HCEC 1CT (cell line): ENCODE measurements at regions not wholly inside any gene's neighbourhood (a gene's known extent, or its start where the extent isn't known, plus 50 kb on each side); places are given as distances from the start of the nearest gene placed in this dataset.
"Not testable (repeated sequence)": the region's sequence is repeated elsewhere in the genome, so short reads cannot be mapped to it uniquely, and the experiment has no call there.

Experiments
- DNase-seq: peaks from one replicate; pipeline ENCODE4 v3.0.0-alpha.2; 2017

DNA sequence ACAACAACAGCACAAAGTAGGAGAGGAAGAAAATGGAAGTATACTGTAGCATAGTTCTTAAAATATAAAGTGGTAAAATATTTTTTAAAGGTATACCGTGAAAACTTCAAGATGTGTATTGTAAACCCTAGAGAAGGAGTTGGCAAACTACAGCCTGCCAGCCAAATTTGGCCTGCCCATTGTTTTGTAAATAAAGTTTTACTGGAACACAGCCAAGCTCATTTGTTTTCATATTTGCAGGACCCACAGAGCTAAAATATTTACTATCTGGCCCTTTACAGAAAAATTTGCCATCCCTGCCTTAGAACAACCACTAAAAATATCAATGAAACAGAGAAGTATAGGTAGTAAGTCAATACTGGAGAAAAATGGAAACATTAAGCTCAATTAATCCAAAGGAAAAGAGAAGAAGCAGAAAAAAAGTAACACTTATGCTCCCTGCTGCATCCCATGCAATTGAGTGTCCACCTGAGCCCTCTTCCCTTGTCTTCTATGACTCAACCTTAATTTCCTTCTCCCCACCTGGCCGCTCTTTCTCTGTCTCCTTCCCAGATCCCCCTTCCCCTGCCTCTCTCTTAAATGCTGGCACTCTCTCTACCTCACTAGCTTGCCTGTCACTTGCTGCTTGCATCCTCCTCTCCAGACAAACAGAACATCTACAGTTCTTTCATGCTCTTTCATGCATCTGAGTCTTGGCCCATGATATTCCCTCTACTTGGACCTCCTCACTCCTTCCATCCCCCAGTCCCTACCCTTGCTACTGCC, 50.6 kb upstream of the FER start:
- DNase-seq = no peak

DNA sequence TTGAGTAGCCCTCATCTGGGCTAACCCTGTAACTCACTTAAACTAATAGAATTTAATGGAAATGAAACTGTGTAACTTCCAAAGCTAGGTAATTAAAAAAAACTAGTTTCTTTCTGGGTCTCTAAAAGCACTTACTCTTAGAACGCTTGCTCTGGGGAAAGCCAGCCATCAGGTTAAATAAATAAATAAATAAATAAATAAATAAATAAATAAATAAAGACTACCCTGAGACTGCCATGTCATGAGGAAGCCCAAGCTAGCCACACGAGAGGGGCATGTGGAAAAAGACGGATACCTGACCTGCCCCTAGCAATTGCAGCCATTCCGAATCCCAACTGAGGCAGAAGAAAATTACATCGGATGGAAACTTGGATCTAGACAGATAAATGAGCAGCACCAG, 51.3 kb upstream of the FER start:
- DNase-seq = no peak

DNA sequence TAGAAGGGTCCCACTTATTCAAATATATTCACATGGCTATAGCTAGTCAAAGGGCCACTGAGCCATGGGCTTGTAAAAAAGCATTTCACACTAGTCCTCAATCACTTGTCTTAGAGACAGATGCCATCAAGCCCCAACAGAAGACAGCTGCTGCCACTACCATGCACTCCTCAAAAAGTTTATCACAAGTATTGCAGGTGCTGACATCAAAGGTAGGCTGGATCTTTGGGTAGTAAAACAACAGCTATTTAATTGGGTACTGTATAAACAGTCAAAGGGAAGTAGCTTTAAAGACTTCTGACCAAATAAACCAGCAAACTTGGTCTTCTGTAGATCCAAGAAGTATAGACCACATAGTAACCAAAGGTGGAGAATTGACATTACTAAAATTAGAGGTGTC, 59.2 kb upstream of the FER start:
- DNase-seq = no peak

DNA sequence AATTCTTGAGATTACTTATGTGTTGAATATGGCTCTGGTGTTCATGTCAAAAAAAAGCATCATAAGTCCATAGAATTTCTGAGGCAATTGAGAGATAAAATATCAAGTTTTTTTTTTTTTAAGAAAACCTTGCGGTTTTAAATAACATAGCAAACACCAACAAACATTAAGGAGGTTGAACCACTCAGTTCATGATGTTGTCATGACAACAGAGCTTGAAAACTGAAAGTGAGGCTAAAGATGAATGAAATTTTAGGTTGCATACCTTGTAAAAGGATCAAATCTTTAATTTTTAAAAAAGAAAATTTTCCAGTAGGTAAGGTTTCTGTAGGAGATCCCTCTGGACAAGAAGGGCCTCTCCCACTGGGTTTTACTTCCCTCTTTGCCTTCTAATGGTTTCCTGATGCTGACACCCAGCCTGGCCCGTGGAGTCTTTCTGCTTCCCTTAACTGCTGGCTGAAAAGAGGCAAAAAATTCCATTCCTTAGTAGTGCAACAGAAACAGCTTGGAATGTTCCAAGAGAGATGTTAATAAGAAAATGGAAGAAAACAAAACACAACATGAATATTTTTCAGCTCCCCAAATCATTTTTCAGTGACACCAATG, 60.0 kb upstream of the FER start:
- DNase-seq = no peak

DNA sequence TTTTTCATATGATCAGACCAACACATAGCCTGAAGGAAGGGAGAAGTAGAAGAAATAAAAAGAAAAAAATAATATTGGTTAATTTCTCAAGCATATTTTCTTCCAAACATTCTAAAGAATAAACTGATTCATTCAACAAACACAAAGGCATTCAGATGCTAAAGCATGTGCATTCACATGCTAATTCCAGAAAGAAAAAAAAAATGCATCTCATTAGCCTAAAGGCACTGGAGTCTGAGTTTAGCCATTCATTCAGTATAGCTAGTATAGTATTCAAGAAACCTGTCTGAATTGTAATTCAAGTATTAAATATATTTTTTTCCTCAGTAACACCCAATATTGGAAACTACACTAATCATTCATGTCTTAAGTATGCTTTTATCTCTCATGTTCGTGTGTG, 61.0 kb upstream of the FER start:
- DNase-seq = no peak

DNA sequence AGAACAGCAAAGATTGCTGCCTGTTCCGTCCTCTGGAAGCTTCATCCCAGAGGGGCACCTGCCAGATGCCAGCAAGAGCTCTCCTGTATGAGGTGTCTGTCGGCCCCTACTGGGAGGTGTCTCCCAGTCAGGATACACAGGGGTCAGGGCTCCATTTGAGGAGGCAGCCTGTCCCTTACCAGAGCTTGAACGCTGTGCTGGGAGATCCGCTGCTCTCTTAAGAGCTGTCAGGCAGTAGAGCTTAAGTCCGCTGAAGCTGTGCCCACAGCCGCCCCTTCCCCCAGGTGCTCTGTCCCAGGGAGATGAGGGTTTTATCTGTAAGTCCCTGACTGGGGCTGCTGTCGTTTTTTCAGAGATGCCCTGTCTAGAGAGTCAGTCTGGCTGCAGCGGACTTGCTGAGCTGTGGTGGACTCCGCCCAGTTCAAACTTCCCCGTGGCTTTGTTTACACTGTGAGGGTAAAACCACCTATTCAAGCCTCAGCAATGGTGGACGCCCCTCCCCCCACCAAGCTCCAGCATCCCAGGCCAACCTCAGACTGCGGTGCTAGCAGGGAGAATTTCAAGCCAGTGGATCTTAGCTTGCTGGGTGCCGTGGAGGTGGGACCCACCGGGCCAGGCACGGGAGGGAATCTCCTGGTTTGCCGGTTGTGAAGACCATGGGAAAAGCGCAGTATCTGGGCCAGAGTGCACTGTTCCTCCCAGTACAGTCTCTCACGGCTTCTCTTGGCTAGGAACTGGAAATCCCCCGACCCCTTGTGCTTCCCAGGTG, 62.1 kb upstream of the FER start:
- not testable (repeated sequence) for DNase-seq

DNA sequence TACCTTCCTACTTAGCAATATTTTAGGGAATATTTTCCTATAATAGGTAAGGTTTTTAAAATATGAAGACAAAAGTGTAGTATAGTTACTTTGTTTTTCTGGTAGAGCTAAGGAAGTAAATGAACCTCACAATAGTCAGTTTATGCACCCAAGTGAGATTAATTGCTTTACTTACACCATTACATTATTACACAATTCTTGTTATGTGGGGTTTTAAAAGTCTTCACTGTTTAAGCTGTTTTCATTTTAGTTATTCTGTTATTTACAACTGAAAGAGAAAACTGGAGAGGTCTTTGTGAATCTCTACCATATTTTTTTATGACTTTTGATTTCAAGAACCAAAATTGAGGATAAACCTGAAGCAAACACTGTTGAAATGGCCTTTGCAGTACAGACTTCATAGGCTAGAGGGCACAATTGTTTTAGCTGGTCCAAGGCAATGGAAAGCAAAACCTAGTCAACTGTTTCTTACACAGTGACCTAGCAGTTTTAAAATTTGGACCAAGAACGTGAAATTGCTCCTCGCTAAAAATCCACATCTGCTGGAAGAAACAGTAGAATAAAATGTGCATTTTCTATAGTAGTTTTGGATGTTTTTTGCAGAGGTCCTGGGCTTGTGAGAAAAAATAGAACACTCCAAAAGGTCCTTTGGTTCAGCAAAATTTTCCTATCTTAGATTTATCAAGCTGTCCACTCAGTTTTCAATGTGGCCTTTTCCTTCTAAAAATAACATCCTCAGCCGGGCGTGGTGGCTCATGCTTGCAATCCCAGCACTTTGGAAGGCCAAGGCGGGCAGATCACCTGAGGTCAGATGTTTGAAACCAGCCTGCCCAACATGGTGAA, 66.4 kb upstream of the FER start:
- DNase-seq = peak; percentile 77

DNA sequence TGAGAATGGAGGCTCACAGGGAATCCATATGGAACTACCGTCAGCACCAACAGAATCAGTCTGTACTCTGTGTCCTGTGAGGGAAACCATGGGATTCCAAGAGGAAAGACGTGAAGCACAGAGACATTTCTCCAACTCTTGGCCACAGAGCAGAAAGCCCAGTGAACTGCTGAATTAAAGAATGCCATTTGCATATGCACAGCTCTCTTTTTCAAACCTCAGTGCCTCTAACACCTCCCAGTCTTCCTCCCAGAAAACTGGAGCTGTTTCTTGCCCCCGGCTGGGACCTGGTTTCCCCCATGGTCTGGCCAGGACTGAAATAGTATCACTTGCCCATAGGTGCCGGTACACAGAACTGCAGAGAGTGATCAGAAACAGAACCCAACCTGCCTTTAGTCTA, 69.6 kb upstream of the FER start:
- DNase-seq = no peak

DNA sequence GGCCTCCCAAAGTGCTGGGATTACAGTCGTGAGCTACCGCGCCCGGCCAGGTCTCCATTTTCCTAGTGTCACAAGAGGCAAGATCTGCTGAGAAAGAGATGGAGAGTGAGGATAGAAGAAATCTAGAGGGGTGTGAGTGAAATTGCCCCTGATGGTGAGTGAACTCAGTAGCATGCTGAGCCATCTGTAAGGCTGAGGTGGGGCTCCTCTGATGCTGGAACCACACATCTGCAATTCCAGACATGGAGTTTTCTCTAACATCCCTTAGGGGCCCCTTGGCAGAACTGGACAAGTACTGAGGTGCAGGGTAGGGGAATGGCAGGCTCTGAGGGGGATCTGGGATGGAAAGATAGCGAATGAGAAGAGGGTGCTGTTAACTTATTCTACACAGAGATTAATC, 72.0 kb upstream of the FER start:
- no peak for DNase-seq

DNA sequence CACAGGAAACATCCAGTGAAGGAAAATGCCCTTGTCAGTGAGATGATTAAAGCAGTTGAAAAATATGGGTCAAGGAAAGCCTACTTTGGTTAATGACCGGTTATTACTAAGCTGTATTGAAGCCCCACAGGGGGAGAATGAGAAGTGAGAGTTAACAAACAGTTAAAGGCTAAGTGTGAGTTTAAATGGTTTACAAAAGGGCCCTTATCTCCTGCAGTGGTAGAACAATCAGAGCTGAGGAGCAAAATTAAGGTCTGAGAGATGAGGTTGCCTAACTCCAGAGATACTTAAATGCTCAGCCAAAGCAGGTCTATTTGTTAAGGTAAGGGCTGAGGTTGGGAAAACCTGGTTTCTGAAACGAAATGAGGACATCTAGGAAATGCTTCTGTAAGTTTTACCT, 75.1 kb upstream of the FER start:
- no peak for DNase-seq

DNA sequence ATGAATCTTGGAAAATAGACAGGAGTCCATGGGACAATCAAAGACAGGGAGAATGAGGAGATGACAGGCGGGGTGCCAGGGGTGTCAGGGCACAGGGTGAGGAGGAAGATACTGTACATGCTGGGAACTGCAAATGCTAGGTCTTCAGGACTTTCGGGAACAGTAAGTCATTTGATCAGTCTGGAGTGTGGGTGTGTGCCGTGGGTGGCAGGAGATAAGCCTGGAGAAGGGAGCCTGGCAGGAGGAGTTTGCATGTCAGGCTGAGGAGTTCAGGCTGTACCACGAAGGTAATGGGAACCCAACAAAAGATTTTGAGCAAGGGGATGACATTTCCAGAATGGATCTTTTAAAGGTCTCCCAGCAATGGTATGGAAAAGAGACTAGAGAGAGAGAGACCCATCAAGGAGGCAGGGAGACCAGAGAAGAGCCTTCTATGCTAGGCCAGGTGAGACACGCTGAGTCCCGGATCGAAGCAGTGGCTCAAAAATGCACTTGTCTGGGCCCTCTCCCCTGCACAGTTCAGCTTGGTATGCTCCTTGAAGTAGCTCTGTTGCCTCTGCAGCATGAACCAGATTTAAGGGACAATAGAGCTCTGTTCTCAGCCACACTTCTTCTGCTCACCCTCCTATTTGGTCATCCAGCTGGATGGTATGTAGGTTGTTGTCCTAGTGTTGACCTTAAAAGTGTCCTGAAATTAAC, 77.0 kb upstream of the FER start:
- no peak for DNase-seq

DNA sequence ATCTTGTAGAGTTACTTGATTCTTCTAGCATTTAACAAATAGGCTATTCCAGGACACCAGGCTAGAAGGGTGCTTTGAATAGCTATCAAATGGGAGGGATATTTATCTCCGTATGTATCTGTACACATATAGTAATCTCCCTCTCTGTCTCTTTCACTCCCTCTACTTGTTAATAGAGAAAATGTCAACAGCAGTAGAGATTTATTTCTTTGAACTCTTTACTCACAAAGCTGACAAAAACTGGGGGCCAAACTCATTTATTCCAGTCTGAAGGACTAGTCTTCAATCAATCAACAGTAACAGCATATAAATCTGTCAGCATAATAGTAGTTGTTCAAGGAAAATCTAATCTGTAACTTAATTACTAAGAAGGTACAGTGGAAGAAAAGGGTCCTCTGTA, 78.2 kb upstream of the FER start:
- DNase-seq = no peak

DNA sequence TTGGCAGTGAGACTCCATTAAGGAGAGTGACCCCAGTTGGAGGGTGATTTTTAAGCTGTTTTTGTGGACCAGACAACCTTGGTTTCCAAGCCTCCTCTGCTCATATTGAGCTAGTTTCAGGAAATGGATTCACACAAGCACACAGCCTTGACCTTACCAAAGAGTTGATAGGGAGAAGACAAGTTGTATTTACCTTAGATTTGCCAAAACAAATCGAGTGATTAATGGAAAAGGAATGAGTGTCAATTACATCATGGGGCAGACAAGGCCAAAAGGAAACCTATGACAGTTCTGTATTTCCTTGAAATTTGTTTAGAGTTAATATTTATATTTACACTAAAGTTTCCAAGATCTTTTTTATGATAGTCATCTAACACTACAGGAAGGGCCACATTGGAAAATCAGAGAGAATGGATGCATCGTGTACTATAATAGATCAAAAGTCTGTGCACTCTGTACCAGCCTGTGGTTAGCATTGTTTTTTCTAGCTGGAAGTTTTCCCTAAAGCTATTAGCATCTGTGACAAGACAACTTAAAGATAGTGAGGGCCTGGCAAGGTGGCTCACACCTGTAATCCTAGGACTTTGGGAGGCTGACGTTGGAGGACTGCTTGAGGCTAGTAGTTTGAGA, 86.0 kb upstream of the FER start:
- peak; percentile 66 for DNase-seq

DNA sequence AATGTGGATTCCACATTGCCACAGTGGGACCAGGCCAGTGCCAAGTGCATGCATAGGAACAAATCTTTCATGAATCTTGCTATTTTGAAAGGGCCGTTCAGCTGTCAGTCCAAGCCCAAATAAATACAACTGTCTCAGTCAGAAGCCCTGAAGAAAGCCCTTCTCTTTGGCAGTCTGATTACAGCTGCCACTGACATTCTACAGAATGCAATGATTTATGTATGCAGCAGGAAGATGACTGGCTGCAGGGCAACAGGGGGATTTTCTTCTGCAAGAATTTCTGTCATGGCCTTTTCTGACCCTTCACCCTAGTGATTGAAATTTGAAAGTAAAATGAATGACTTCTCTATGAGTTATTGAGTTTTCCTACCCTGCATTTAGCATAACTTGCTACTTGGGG, 86.7 kb upstream of the FER start:
- no peak for DNase-seq

DNA sequence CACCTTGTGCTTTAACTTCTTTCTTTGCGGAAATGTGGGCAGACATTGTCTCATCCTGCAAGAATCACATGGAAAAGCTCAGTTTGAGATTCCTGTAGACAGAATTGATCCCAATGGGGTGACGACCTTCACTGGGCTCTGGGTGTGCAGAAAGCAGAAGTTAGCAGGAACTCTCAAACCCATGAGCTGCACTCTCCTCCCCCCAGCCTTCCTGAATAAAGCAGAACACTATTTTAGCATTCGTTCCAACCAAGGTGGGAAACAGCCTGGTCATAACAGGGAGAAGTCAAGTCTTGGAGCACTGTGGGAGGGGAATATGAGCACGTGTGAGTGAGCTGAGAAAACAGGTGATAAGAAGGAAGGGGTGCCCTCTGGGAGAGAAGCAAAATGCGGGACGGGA, 87.4 kb upstream of the FER start:
- DNase-seq = no peak

DNA sequence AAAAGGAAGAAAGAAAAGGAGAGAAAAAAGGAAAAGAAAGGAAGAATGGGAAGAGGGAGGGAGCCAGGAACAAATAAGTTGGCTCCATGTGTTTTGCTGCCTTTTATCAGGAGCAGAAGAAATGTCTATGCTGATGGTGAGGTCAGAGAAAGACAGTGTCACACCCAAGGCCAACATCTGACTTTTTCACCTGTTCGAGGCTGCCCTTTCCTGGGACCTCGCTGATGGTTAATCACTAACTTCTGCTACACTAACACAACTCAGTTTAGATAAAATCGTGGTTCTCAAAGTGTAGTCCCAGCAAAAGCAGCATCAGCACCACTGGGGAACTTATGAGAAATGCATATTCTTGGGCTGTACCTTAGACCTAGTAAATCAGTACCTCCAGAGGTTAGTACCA, 88.2 kb upstream of the FER start:
- DNase-seq = no peak

DNA sequence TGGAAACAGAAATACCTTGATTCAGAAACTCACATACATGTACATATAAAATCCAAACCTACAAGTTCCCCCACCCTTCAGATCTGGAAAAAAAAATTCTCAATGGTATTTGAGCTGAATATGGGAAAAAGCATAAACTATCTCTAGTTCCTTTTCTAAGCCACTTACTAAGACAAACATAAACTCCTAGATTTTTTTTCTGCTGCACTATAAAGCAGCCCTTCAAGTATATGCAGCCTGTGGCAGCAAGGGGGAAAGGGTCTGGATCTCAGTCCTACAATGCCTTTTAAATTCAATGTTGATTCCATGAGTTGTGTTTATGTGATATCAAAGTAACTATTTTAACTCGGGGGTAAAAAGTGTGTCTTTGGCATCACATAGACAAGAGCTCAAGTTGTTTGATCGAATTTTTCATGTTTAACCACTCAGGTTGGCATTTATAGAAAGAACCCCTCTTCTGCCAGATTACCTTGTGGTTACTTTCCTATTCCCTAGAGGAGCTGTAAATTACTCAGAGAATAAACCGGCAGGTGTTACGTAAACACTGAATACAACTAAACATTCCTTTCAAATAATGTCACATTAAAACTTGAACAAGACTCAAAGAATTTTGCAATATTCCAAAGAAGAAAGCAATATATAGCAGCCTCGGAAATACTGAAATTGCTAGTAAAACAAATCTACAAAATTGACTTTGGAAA, 91.8 kb upstream of the FER start:
- DNase-seq = peak; percentile 81

DNA sequence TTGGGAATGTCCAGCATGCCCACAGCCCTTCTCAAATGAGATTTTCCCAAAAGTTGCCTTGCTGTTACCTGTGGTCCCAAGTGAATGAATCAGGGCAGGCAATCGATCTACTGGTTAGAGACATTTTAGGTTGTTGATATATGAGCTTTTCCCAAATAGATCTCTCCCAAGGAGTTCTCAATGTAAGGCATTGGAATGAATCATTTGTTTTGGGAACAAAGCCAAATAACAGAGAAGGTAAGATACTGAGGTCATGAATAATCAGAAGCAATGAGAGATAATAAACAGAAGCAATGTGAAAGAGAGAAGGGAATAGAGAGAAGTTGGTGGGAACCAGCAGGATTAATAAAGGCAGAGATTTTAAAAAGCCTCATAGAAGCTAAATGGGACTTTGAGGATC, 93.6 kb upstream of the FER start:
- peak; percentile 64 for DNase-seq

DNA sequence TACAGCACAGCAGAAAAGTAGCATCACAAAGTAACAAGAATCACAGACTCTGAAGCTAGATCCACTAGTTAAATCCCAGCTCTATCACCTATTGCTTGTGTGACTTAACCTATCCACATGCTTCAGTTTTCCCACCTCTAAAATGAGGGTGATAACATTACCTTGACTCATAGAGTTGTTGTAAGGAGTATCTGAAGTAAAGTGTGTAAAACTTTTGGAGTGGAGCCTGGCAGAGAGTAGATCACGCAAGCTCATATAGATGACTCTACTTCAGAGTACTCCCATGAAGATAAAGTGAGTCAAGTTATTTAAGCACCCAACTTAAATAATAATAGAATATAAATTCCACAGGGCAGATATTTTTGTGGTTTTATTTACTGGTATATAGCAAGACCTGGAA, 94.5 kb upstream of the FER start:
- DNase-seq = no peak

DNA sequence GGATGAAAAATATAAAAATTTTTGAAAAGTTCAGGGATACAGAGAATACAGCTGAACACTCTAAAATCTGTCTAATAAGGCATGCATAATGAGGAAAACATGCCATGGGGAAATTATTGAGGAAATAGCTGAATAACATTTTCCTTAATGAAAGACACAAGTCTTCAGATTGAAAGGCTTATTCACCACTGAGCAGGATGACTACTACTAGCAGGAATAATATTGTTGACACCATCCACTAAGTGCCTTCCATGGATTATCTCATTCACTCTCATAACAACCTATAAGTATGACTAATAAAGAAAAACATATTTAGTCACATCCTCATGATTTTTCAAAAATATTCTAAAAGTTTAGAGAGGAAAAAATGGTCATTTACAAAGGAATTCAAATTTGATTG, 96.7 kb upstream of the FER start:
- peak; percentile 93 for DNase-seq

DNA sequence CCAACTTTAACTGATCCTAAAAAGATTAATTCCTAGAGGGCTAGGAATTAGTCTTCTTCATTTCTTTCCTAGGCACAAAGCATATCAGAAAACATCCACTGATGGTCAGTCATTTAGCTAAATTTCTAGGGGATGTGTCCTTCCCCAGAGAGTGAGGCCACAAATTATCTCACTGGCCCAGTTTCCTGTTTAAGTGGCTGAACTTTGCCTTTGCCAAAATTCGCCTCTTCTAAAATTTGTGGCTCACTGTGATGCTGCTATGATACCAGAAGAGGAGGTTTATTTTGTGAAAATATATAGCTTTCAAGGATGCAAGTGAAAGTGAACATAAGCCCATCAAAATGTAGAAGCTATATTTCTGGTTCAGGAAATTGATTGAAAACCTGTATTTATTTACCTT, 98.1 kb upstream of the FER start:
- no peak for DNase-seq

DNA sequence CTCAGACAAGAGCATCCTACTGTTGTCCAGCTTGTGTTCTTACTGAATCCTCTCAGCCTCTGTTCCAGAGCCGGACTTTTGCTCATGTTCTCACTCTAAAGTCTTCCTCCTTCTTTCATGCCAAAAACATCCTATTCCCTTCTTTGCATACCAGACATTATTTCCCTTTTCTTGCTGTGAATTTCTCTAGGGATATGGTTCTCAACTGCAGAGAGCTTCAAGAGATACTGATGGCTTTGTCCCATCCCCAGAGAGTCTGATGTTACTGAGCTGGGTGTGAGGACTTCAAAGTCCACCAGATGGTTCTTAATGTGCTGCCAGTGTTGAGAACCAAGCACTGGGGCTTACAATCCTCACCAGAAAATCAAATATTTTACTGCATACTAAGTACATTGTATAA, 98.6 kb upstream of the FER start:
- DNase-seq = no peak
